HCT116 (cell line): ENCODE measurements at regions not wholly inside any gene's neighbourhood (a gene's known extent, or its start where the extent isn't known, plus 50 kb on each side); places are given as distances from the start of the nearest gene placed in this dataset.

Experiments used
- ATAC-seq: fragments of 200-7000 bp; cut with Tn5 transposase; 2 replicates; pipeline ENCODE4 v1.9.1; 2020; ENCODE audit warnings: mild to moderate bottlenecking, moderate library complexity
- BruUV-seq: library from RNA; stranded (reverse); fragments of 400-500 nt; replicated peaks from 2 replicates; lab custom pipeline; 2021; lab: Mats Ljungman, UMichigan
- CTCF ChIA-PET: fragments of 300-600 bp; sonication (Branson Sonifier 250); formaldehyde crosslinking; loops from one replicate; lab custom pipeline; 2021; ENCODE audit warnings: antibody characterized with exemption; lab: Charles Lee
- POLR2A ChIA-PET: fragments of 300-600, 350-600 bp; sonication (Branson Sonifier 250); formaldehyde crosslinking; loops from one replicate; lab custom pipeline; 2021; ENCODE audit warnings: antibody characterized with exemption; lab: Charles Lee
- RAD21 ChIA-PET, 2 experiments: fragments of 300-600 bp; sonication (Branson Sonifier 250); formaldehyde crosslinking; loops; one replicate each; lab custom pipeline; 2023; ENCODE audit warnings: low total read pairs in 2 of 2; ENCODE audit not compliant: uncharacterized antibody in 2 of 2, unreplicated experiment in 2 of 2, low non-redundant PET in 1 of 2; lab: Charles Lee
- DNase-seq: peaks from one replicate; pipeline ENCODE4 v3.0.0-alpha.2; 2010; ENCODE audit warnings: low read depth, low spot score
- H2AFZ ChIP-seq: fragments of 200-600 bp; shearing (Covaris generic), sonication (generic); 2 replicates; pipeline ENCODE4 v1.6.1; 2017; ENCODE audit warnings: low read depth, mixed run types, mixed read lengths, antibody characterized with exemption, low read length; ENCODE audit not compliant: poor library complexity, severe bottlenecking
- H3K27ac ChIP-seq: 2 replicates; pipeline ENCODE4 v1.5.1; 2012; ENCODE audit warnings: low read depth, low read length
- H3K27me3 ChIP-seq: fragments of 200-600 bp; sonication (generic); 2 replicates; pipeline ENCODE4 v1.6.1; 2016; ENCODE audit warnings: mixed run types, low read length, mixed read lengths; ENCODE audit not compliant: insufficient read depth
- H3K36me3 ChIP-seq, 2 experiments: fragments of 200-500 bp in 1 of 2; fragments of 200-600 bp in 1 of 2; sonication (Bioruptor generic) in 1 of 2; sonication (generic) in 1 of 2; 2 replicates each; pipeline versions ENCODE4 v1.5.1 to v1.6.1; 2014 to 2016; ENCODE audit warnings: low read length in 2 of 2, inconsistent platforms in 1 of 2, mixed read lengths in 1 of 2, mixed run types in 1 of 2; ENCODE audit not compliant: insufficient read depth in 2 of 2, control insufficient read depth in 1 of 2
- H3K4me1 ChIP-seq, 2 experiments: fragments of 200-600 bp in 1 of 2; sonication (generic) in 1 of 2; 2 replicates each; pipeline versions ENCODE4 v1.5.1 to v1.6.1; 2012 to 2017; ENCODE audit warnings: low read length in 2 of 2, inconsistent platforms in 1 of 2, mild to moderate bottlenecking in 1 of 2, mixed read lengths in 1 of 2, mixed run types in 1 of 2, moderate library complexity in 1 of 2; ENCODE audit not compliant: insufficient read depth in 2 of 2, control insufficient read depth in 1 of 2
- H3K4me2 ChIP-seq: fragments of 200-600 bp; sonication (generic); 2 replicates; pipeline ENCODE4 v1.6.1; 2017; ENCODE audit warnings: mixed run types, low read length, mixed read lengths
- H3K4me3 ChIP-seq, 2 experiments: fragments of 200-600 bp in 1 of 2; sonication (generic) in 1 of 2; replicated peaks in 1 of 2; 2 replicates each; pipeline ENCODE4 v1.5.1; 2011 to 2016; ENCODE audit warnings: low read length in 2 of 2, control low read depth in 1 of 2, low read depth in 1 of 2, mild to moderate bottlenecking in 1 of 2, mixed read lengths in 1 of 2, mixed run types in 1 of 2
- H3K79me2 ChIP-seq: fragments of 200-600 bp; sonication (generic); 2 replicates; pipeline ENCODE4 v1.6.1; 2017; ENCODE audit warnings: mild to moderate bottlenecking, mixed run types, low read length, moderate library complexity, mixed read lengths; ENCODE audit not compliant: insufficient read depth
- H3K9ac ChIP-seq: fragments of 200-600 bp; sonication (generic); 2 replicates; pipeline ENCODE4 v1.6.1; 2016; ENCODE audit warnings: low read length, mixed read lengths
- H3K9me2 ChIP-seq: fragments of 200-600 bp; sonication (generic), shearing (Covaris generic); 2 replicates; pipeline ENCODE4 v1.6.1; 2017; ENCODE audit warnings: mixed run types, mild to moderate bottlenecking, moderate library complexity; ENCODE audit not compliant: insufficient read depth
- H3K9me3 ChIP-seq, 2 experiments: fragments of 200-500 bp in 1 of 2; fragments of 200-600 bp in 1 of 2; sonication (Bioruptor generic) in 1 of 2; sonication (generic) in 1 of 2; 2 replicates each; pipeline ENCODE4 v1.6.1; 2014 to 2017; ENCODE audit warnings: low read length in 2 of 2, mixed read lengths in 2 of 2, inconsistent platforms in 1 of 2, low read depth in 1 of 2, mild to moderate bottlenecking in 1 of 2, mixed run types in 1 of 2, moderate library complexity in 1 of 2; ENCODE audit not compliant: control insufficient read depth in 1 of 2, insufficient read depth in 1 of 2
- H4K20me1 ChIP-seq: fragments of 200-600 bp; sonication (generic), shearing (Covaris generic); 2 replicates; pipeline ENCODE4 v1.6.1; 2017; ENCODE audit warnings: mixed run types, mild to moderate bottlenecking, moderate library complexity; ENCODE audit not compliant: insufficient read depth
- ATF3 ChIP-seq: IDR thresholded peaks from 2 replicates; pipeline ENCODE4 v1.6.1; 2012
- CBX3 ChIP-seq: IDR thresholded peaks from 2 replicates; pipeline ENCODE4 v1.6.1; 2012; ENCODE audit warnings: low read depth
- EGR1 ChIP-seq: IDR thresholded peaks from 2 replicates; pipeline ENCODE4 v1.6.1; 2012; ENCODE audit warnings: low read depth
- ELF1 ChIP-seq: IDR thresholded peaks from 2 replicates; pipeline ENCODE4 v1.6.1; 2012; ENCODE audit warnings: low read depth, borderline replicate concordance
- EZH2 ChIP-seq: fragments of 200-600 bp; sonication (generic); IDR thresholded peaks from 2 replicates; pipeline ENCODE4 v1.6.1; 2017; ENCODE audit warnings: antibody characterized with exemption, mixed run types
- FOSL1 ChIP-seq: IDR thresholded peaks from 2 replicates; pipeline ENCODE4 v1.6.1; 2012; ENCODE audit warnings: low read depth
- JUND ChIP-seq: IDR thresholded peaks from 2 replicates; pipeline ENCODE4 v1.6.1; 2012
- POLR2A ChIP-seq: IDR thresholded peaks from 2 replicates; pipeline ENCODE4 v1.7.0; 2011; ENCODE audit warnings: borderline replicate concordance; ENCODE audit not compliant: insufficient read depth, insufficient read length; ENCODE audit errors: extremely low read depth
- RAD21 ChIP-seq: IDR thresholded peaks from 2 replicates; pipeline ENCODE4 v1.6.1; 2012; ENCODE audit warnings: low read depth, mild to moderate bottlenecking
- REST ChIP-seq: IDR thresholded peaks from 2 replicates; pipeline ENCODE4 v1.6.1; 2012; ENCODE audit warnings: low read depth
- SIN3A ChIP-seq: IDR thresholded peaks from 2 replicates; pipeline ENCODE4 v1.6.1; 2012; ENCODE audit warnings: low read depth
- SP1 ChIP-seq: IDR thresholded peaks from 2 replicates; pipeline ENCODE4 v1.6.1; 2012; ENCODE audit warnings: low read depth
- YY1 ChIP-seq: IDR thresholded peaks from 2 replicates; pipeline ENCODE4 v1.6.1; 2011; ENCODE audit warnings: low read length, low read depth, moderate library complexity, mild to moderate bottlenecking; ENCODE audit not compliant: insufficient replicate concordance; ENCODE audit errors: extremely low read depth
- ZFX ChIP-seq: fragments of 450-650 bp; IDR thresholded peaks from 2 replicates; pipeline ENCODE4 v1.6.1; 2017
- ZNF274 ChIP-seq: fragments of 200-500 bp; sonication (Bioruptor generic); IDR thresholded peaks from 2 replicates; pipeline ENCODE4 v1.6.1; 2014; ENCODE audit warnings: mild to moderate bottlenecking, low read depth, low read length, inconsistent platforms
- intact Hi-C: fragments of 100-400 bp; cut with micrococcal nuclease; formaldehyde crosslinking; loops from 2 replicates; pipeline ENCODE4 v1.10.0; 2022
- TF ChIP-seq, protein P1 (sequence below): IDR thresholded peaks from 2 replicates; pipeline ENCODE4 v1.6.1; 2011; ENCODE audit warnings: mild to moderate bottlenecking, low read length, moderate library complexity; ENCODE audit not compliant: insufficient replicate concordance; ENCODE audit errors: extremely low read depth

GRCh38 chr5:159504857-159505304 is 174.6 kb upstream of the IL12B start:
- Histone ChIP-seq H3K4me3 (no peak overlapping the region), H3K4me1 (peaks cover 6 to 12% of the 10 kb centered on the region in 2 experiments), H3K9me3 (no peaks in the 10 kb centered on the region), H3K9ac (no peak overlapping the region), H2AFZ (no peak overlapping the region), H3K79me2 (no peaks in the 10 kb centered on the region), H3K9me2 (no peaks in the 10 kb centered on the region), H4K20me1 (no peaks in the 10 kb centered on the region), H3K27ac (no peak overlapping the region), H3K36me3 (no peaks in the 10 kb centered on the region), H3K4me2 (peak overlapping the region; percentile 49), H3K27me3 (no peaks in the 10 kb centered on the region)
- BruUV-seq: no TSS peak
- no peak for TF ChIP-seq EZH2
- peak; percentile 37 for TF ChIP-seq FOSL1
- 0 out of 2 replicates have a peak, but pooled peaks have one; percentile 6 for TF ChIP-seq RAD21
- DNase-seq: no peak
- peak; percentile 46; the same call in 1 of the 2 replicates for ATAC-seq
- intact Hi-C loops: loop anchor here (10.0 kb wide), 1 partner anchor 350 kb away; no protein-coding TSS in a partner anchor
- RAD21 ChIA-PET: no interaction called here
- CTCF ChIA-PET: interaction anchor here (1.8 to 3.2 kb wide), 2 partner anchors 11 to 482 kb away, joined by 9 to 10 read pairs; no protein-coding TSS in a partner anchor
- POLR2A ChIA-PET: interaction anchor here (0.8 kb wide), 1 partner anchor 48 kb away, joined by 3 read pairs; no protein-coding TSS in a partner anchor

- Histone ChIP-seq H3K9me2 (no peaks in the 10 kb centered on the region), H3K36me3 (no peaks in the 10 kb centered on the region), H3K79me2 (no peaks in the 10 kb centered on the region), H3K9ac (no peak overlapping the region), H3K27ac (no peak overlapping the region), H3K4me1 (peaks cover 14 to 20% of the 10 kb centered on the region in 2 experiments), H3K9me3 (no peaks in the 10 kb centered on the region), H4K20me1 (no peaks in the 10 kb centered on the region), H3K27me3 (no peaks in the 10 kb centered on the region), H2AFZ (no peak overlapping the region), H3K4me3 (no peak overlapping the region), H3K4me2 (no peak overlapping the region)
- CTCF ChIA-PET: interaction anchor here (3.2 kb wide), 1 partner anchor 9 kb away, joined by 10 read pairs; no protein-coding TSS in a partner anchor
- POLR2A ChIA-PET: no interaction called here
- BruUV-seq: no TSS peak
- DNase-seq: no peak
- RAD21 ChIA-PET: no interaction called here
- intact Hi-C loops: loop anchor here (10.0 kb wide), 1 partner anchor 352 kb away; no protein-coding TSS in a partner anchor
- ATAC-seq: no peak
- TF ChIP-seq POLR2A (no peak), ZFX (no peak), YY1 (no peak), ZNF274 (no peak), SIN3A (no peak), ELF1 (no peak), ATF3 (no peak), SP1 (no peak), JUND (no peak), EGR1 (no peak), CBX3 (no peak), REST (no peak), RAD21 (no peak)
- TF ChIP-seq, protein P1, sequence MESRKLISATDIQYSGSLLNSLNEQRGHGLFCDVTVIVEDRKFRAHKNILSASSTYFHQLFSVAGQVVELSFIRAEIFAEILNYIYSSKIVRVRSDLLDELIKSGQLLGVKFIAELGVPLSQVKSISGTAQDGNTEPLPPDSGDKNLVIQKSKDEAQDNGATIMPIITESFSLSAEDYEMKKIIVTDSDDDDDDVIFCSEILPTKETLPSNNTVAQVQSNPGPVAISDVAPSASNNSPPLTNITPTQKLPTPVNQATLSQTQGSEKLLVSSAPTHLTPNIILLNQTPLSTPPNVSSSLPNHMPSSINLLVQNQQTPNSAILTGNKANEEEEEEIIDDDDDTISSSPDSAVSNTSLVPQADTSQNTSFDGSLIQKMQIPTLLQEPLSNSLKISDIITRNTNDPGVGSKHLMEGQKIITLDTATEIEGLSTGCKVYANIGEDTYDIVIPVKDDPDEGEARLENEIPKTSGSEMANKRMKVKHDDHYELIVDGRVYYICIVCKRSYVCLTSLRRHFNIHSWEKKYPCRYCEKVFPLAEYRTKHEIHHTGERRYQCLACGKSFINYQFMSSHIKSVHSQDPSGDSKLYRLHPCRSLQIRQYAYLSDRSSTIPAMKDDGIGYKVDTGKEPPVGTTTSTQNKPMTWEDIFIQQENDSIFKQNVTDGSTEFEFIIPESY: no peak
Measured at GRCh38 chr5:159507055-159507454, 176.8 kb upstream of the IL12B start.
